SK-N-MC (cell line): ENCODE measurements at regions not wholly inside any gene's neighbourhood (a gene's known extent, or its start where the extent isn't known, plus 50 kb on each side); places are given as distances from the start of the nearest gene placed in this dataset.
"Not testable (repeated sequence)": the region's sequence is repeated elsewhere in the genome, so short reads cannot be mapped to it uniquely, and the experiment has no call there.

Source experiments
- DNase-seq: peaks from one replicate; pipeline ENCODE4 v3.0.0-alpha.2; 2011; ENCODE audit warnings: low read depth, low spot score
- H3K27ac ChIP-seq: fragments of 200-600 bp; sonication (generic); 2 replicates; pipeline ENCODE4 v1.5.1; 2016; ENCODE audit warnings: mixed run types
- H3K36me3 ChIP-seq: fragments of 200-600 bp; sonication (generic); 2 replicates; pipeline ENCODE4 v1.6.1; 2017; ENCODE audit warnings: antibody characterized with exemption, low read length, mixed read lengths; ENCODE audit not compliant: insufficient read depth
- H3K4me3 ChIP-seq: fragments of 200-600 bp; sonication (generic); 2 replicates; pipeline ENCODE4 v1.5.1; 2016
- H3K9ac ChIP-seq: fragments of 200-600 bp; sonication (generic); 2 replicates; pipeline ENCODE4 v1.8.0; 2017; ENCODE audit warnings: mixed run types, mixed read lengths; ENCODE audit not compliant: insufficient read length
- H3K9me3 ChIP-seq: fragments of 200-600 bp; sonication (generic); 2 replicates; pipeline ENCODE4 v1.6.1; 2017; ENCODE audit warnings: low read depth, mild to moderate bottlenecking, antibody characterized with exemption, low read length, moderate library complexity, mixed read lengths
- EZH2 ChIP-seq: fragments of 200-600 bp; sonication (generic); IDR thresholded peaks from one replicate; pipeline ENCODE4 v1.6.1; 2017; ENCODE audit warnings: antibody characterized with exemption
- FOXP2 ChIP-seq: optimal IDR thresholded peaks from 2 replicates; pipeline ENCODE3; 2011; ENCODE audit warnings: mild to moderate bottlenecking, moderate library complexity; ENCODE audit not compliant: insufficient read depth; ENCODE audit errors: extremely low read length, control extremely low read depth
- POLR2AphosphoS5 ChIP-seq: IDR thresholded peaks from 2 replicates; pipeline ENCODE4 v1.6.1; 2012; ENCODE audit warnings: mild to moderate bottlenecking, low read depth, low read length, borderline replicate concordance

- Histone ChIP-seq H3K9ac (no peak overlapping the region), H3K4me3 (no peak overlapping the region), H3K36me3 (no peaks in the 10 kb centered on the region), H3K27ac (no peak overlapping the region), H3K9me3 (no peaks in the 10 kb centered on the region)
- no peak for DNase-seq
- no peak for TF ChIP-seq FOXP2
- no peak for TF ChIP-seq EZH2
- no peak for TF ChIP-seq POLR2AphosphoS5
Observed at GRCh38 chr14:76298896-76299295, 77.0 kb upstream of the ESRRB start.

GRCh38 chr14:76303188-76303587 lies 72.7 kb upstream of the ESRRB start:
- not testable (repeated sequence) for H3K27ac ChIP-seq, DNase-seq, H3K36me3 ChIP-seq, H3K9me3 ChIP-seq, H3K9ac ChIP-seq, H3K4me3 ChIP-seq

- TF ChIP-seq FOXP2, result no peak
- TF ChIP-seq EZH2, result no peak
- no peak for TF ChIP-seq POLR2AphosphoS5
- Histone ChIP-seq H3K36me3 (no peaks in the 10 kb centered on the region), H3K27ac (no peak overlapping the region), H3K9me3 (no peaks in the 10 kb centered on the region), H3K9ac (no peak overlapping the region), H3K4me3 (no peak overlapping the region)
- no peak for DNase-seq
Observed at GRCh38 chr14:76304536-76305267, 71.2 kb upstream of the ESRRB start.

GRCh38 chr14:76305268-76305826 lies 70.6 kb upstream of the ESRRB start:
- H3K9me3 ChIP-seq, result no peaks in the 10 kb centered on the region
- no peak overlapping the region for H3K4me3 ChIP-seq
- no peak overlapping the region for H3K9ac ChIP-seq
- H3K36me3 ChIP-seq, result no peaks in the 10 kb centered on the region
- no peak for DNase-seq
- no peak overlapping the region for H3K27ac ChIP-seq
- TF ChIP-seq POLR2AphosphoS5, result no peak
- no peak for TF ChIP-seq EZH2
- no peak for TF ChIP-seq FOXP2

- no peaks in the 10 kb centered on the region for H3K9me3 ChIP-seq
- H3K36me3 ChIP-seq, result no peaks in the 10 kb centered on the region
- no peak overlapping the region for H3K9ac ChIP-seq
- no peak overlapping the region for H3K27ac ChIP-seq
- TF ChIP-seq FOXP2 (no peak), EZH2 (no peak), POLR2AphosphoS5 (no peak)
- DNase-seq, result no peak
- H3K4me3 ChIP-seq, result no peak overlapping the region
Observed at GRCh38 chr14:76306131-76306530, 69.8 kb upstream of the ESRRB start.

- Histone ChIP-seq H3K4me3 (no peak overlapping the region), H3K36me3 (no peaks in the 10 kb centered on the region), H3K9ac (no peak overlapping the region), H3K27ac (no peak overlapping the region), H3K9me3 (no peaks in the 10 kb centered on the region)
- DNase-seq, result no peak
- TF ChIP-seq EZH2, result no peak
- no peak for TF ChIP-seq FOXP2
- no peak for TF ChIP-seq POLR2AphosphoS5
Observed at GRCh38 chr14:76307786-76308780, 67.9 kb upstream of the ESRRB start.

- H3K4me3 ChIP-seq, result no peak overlapping the region
- no peak overlapping the region for H3K9ac ChIP-seq
- H3K36me3 ChIP-seq, result no peaks in the 10 kb centered on the region
- no peak for DNase-seq
- TF ChIP-seq EZH2, result no peak
- TF ChIP-seq FOXP2, result no peak
- TF ChIP-seq POLR2AphosphoS5, result no peak
- H3K27ac ChIP-seq, result no peak overlapping the region
- no peaks in the 10 kb centered on the region for H3K9me3 ChIP-seq
Observed at GRCh38 chr14:76309572-76310162, 66.3 kb upstream of the ESRRB start.

- H3K36me3 ChIP-seq, result no peaks in the 10 kb centered on the region
- H3K4me3 ChIP-seq, result no peak overlapping the region
- H3K9ac ChIP-seq, result no peak overlapping the region
- H3K9me3 ChIP-seq, result no peaks in the 10 kb centered on the region
- TF ChIP-seq POLR2AphosphoS5, result no peak
- TF ChIP-seq FOXP2, result no peak
- no peak for TF ChIP-seq EZH2
- no peak overlapping the region for H3K27ac ChIP-seq
- DNase-seq, result no peak
Observed at GRCh38 chr14:76311079-76311758, 64.7 kb upstream of the ESRRB start.
